OCI-LY7 (cell line): ENCODE measurements at regions not wholly inside any gene's neighbourhood (a gene's known extent, or its start where the extent isn't known, plus 50 kb on each side); places are given as distances from the start of the nearest gene placed in this dataset.

ENCODE experiments used
- BruUV-seq: library from RNA; stranded (reverse); fragments of 400-500 nt; replicated peaks from 2 replicates; lab custom pipeline; 2021; lab: Mats Ljungman, UMichigan
- CTCF ChIA-PET: fragments of 300-600 bp; sonication (Branson Sonifier 250); formaldehyde crosslinking; loops from one replicate; lab custom pipeline; 2022; ENCODE audit warnings: antibody characterized with exemption; ENCODE audit not compliant: unreplicated experiment; lab: Charles Lee
- POLR2A ChIA-PET: fragments of 300-600 bp; sonication (Branson Sonifier 250); formaldehyde crosslinking; loops from one replicate; lab custom pipeline; 2022; ENCODE audit warnings: antibody characterized with exemption; lab: Charles Lee
- DNase-seq: peaks from one replicate; pipeline ENCODE4 v3.0.0-alpha.2; 2015; ENCODE audit warnings: low spot score
- H2AFZ ChIP-seq: fragments of 200-600 bp; sonication (generic), shearing (Covaris generic); 2 replicates; pipeline ENCODE4 v1.6.1; 2014; ENCODE audit warnings: mild to moderate bottlenecking, antibody characterized with exemption, low read length, moderate library complexity
- H3K27ac ChIP-seq: fragments of 200-600 bp; sonication (generic); 2 replicates; pipeline ENCODE4 v1.5.1; 2014; ENCODE audit warnings: mixed run types, low read depth, mild to moderate bottlenecking, moderate library complexity, low read length, inconsistent platforms; ENCODE audit not compliant: poor library complexity, severe bottlenecking
- H3K36me3 ChIP-seq: fragments of 200-600 bp; sonication (generic); 2 replicates; pipeline ENCODE4 v1.6.1; 2014; ENCODE audit warnings: mild to moderate bottlenecking, antibody characterized with exemption, low read length, moderate library complexity, mixed read lengths; ENCODE audit not compliant: insufficient read depth
- H3K4me1 ChIP-seq: fragments of 200-600 bp; sonication (generic); 2 replicates; pipeline ENCODE4 v1.5.1; 2014; ENCODE audit warnings: mild to moderate bottlenecking, low read length; ENCODE audit not compliant: insufficient read depth, poor library complexity, severe bottlenecking
- H3K4me2 ChIP-seq: fragments of 200-600 bp; sonication (generic); 2 replicates; pipeline ENCODE4 v1.6.1; 2014; ENCODE audit warnings: mild to moderate bottlenecking, low read length
- H3K4me3 ChIP-seq: fragments of 200-600 bp; sonication (generic); 2 replicates; pipeline ENCODE4 v1.5.1; 2014; ENCODE audit warnings: mild to moderate bottlenecking, low read depth, low read length; ENCODE audit not compliant: poor library complexity, severe bottlenecking
- H3K79me2 ChIP-seq: fragments of 200-600 bp; sonication (generic); 2 replicates; pipeline ENCODE4 v1.6.1; 2016; ENCODE audit warnings: low read depth, mild to moderate bottlenecking, low read length, moderate library complexity, mixed read lengths; ENCODE audit not compliant: insufficient read depth
- H3K9me2 ChIP-seq: fragments of 200-600 bp; sonication (generic); 2 replicates; pipeline ENCODE4 v1.6.1; 2016; ENCODE audit warnings: mild to moderate bottlenecking, low read length, mixed read lengths; ENCODE audit not compliant: insufficient read depth
- H3K9me3 ChIP-seq: fragments of 200-600 bp; sonication (generic); 2 replicates; pipeline ENCODE4 v1.6.1; 2014; ENCODE audit warnings: mild to moderate bottlenecking, mixed run types, low read length, mixed read lengths
- H4K20me1 ChIP-seq: fragments of 200-600 bp; sonication (generic); 2 replicates; pipeline ENCODE4 v1.6.1; 2014; ENCODE audit warnings: mild to moderate bottlenecking, antibody characterized with exemption, low read length, moderate library complexity, mixed read lengths; ENCODE audit not compliant: insufficient read depth
- CTCF ChIP-seq: fragments of 200-600 bp; sonication (generic); conservative IDR thresholded peaks from 2 replicates; pipeline ENCODE4 v1.5.1; 2014; ENCODE audit warnings: mild to moderate bottlenecking, antibody characterized with exemption, low read length, moderate library complexity, mixed read lengths
- EZH2phosphoT487 ChIP-seq: fragments of 200-600 bp; sonication (generic); IDR thresholded peaks from 2 replicates; pipeline ENCODE4 v1.6.1; 2018; ENCODE audit warnings: low read depth, borderline replicate concordance, mild to moderate bottlenecking, mixed run types, antibody characterized with exemption, low read length, moderate library complexity, mixed read lengths
- intact Hi-C: fragments of 100-400 bp; cut with micrococcal nuclease; formaldehyde crosslinking; loops from one replicate; pipeline ENCODE4 v1.10.0; 2022; ENCODE audit not compliant: unreplicated experiment

GRCh38 chr1:165047994-165048393 is 308.5 kb downstream of the LMX1A start:
- Histone ChIP-seq H2AFZ (no peak overlapping the region), H3K4me1 (no peaks in the 10 kb centered on the region), H3K36me3 (no peaks in the 10 kb centered on the region), H3K4me3 (no peak overlapping the region), H3K27ac (no peak overlapping the region), H3K9me2 (no peaks in the 10 kb centered on the region), H3K79me2 (no peaks in the 10 kb centered on the region), H3K4me2 (no peak overlapping the region), H4K20me1 (no peaks in the 10 kb centered on the region), H3K9me3 (no peaks in the 10 kb centered on the region)
- CTCF ChIA-PET, result no interaction called here
- intact Hi-C loops, result no loop called here
- BruUV-seq, result no TSS peak
- no peak for DNase-seq
- TF ChIP-seq EZH2phosphoT487, result no peak
- no peak for TF ChIP-seq CTCF
- POLR2A ChIA-PET, result no interaction called here

- intact Hi-C loops, result no loop called here
- DNase-seq, result no peak
- ChIA-PET CTCF (no interaction called here), POLR2A (no interaction called here)
- Histone ChIP-seq H3K79me2 (no peaks in the 10 kb centered on the region), H3K9me3 (no peaks in the 10 kb centered on the region), H3K9me2 (no peaks in the 10 kb centered on the region), H3K36me3 (no peaks in the 10 kb centered on the region), H3K27ac (no peak overlapping the region), H3K4me2 (no peak overlapping the region), H4K20me1 (no peaks in the 10 kb centered on the region), H3K4me1 (no peaks in the 10 kb centered on the region), H3K4me3 (no peak overlapping the region), H2AFZ (no peak overlapping the region)
- TF ChIP-seq EZH2phosphoT487, result no peak
- TF ChIP-seq CTCF, result no peak
- BruUV-seq, result no TSS peak
Measured at GRCh38 chr1:165045902-165046301, 310.6 kb downstream of the LMX1A start.

GRCh38 chr1:165040641-165041040 is 315.9 kb downstream of the LMX1A start:
- Histone ChIP-seq H3K27ac (no peak overlapping the region), H3K4me1 (no peaks in the 10 kb centered on the region), H3K79me2 (no peaks in the 10 kb centered on the region), H2AFZ (no peak overlapping the region), H3K9me2 (no peaks in the 10 kb centered on the region), H4K20me1 (no peaks in the 10 kb centered on the region), H3K4me2 (no peak overlapping the region), H3K36me3 (no peaks in the 10 kb centered on the region), H3K4me3 (no peak overlapping the region), H3K9me3 (no peaks in the 10 kb centered on the region)
- BruUV-seq, result no TSS peak
- POLR2A ChIA-PET, result interaction anchor here (0.6 kb wide), 1 partner anchor 32 kb away, joined by 3 read pairs; no protein-coding TSS in a partner anchor
- no peak for DNase-seq
- CTCF ChIA-PET, result no interaction called here
- TF ChIP-seq CTCF, result no peak
- intact Hi-C loops, result no loop called here
